GM12878 (cell line): ENCODE measurements at regions not wholly inside any gene's neighbourhood (a gene's known extent, or its start where the extent isn't known, plus 50 kb on each side); places are given as distances from the start of the nearest gene placed in this dataset.

Experiments used
- ATAC-seq: fragments of 200-7000 bp; cut with Tn5 transposase; 3 replicates; pipeline ENCODE4 v1.9.1; 2020; ENCODE audit warnings: mild to moderate bottlenecking, moderate library complexity
- BruUV-seq: library from RNA; stranded (reverse); fragments of 400-500 nt; replicated peaks from 2 replicates; lab custom pipeline; 2021; lab: Mats Ljungman, UMichigan
- CTCF ChIA-PET: fragments of 300-600 bp; sonication (Branson Sonifier 250); formaldehyde crosslinking; extraction: SDS; loops from one replicate; lab custom pipeline; 2021; ENCODE audit warnings: inconsistent platforms; lab: Yijun Ruan, JAX
- POLR2A ChIA-PET: fragments of 350-600 bp; formaldehyde crosslinking; extraction: SDS; loops from one replicate; lab custom pipeline; 2021; ENCODE audit warnings: inconsistent platforms; lab: Charles Lee
- RAD21 ChIA-PET: fragments of 300-600 bp; sonication (Branson Sonifier 250); formaldehyde crosslinking; loops from one replicate; lab custom pipeline; 2023; ENCODE audit warnings: antibody characterized with exemption; ENCODE audit not compliant: unreplicated experiment; lab: Charles Lee
- SMC1A ChIA-PET: fragments of 300-600 bp; sonication (Branson Sonifier 250); formaldehyde crosslinking; loops from one replicate; lab custom pipeline; 2023; ENCODE audit not compliant: unreplicated experiment, uncharacterized antibody; lab: Charles Lee
- DNase-seq: peaks from one replicate; pipeline ENCODE4 v3.0.0-alpha.2; 2011; ENCODE audit warnings: low read depth, low spot score
- FAIRE-seq: peaks from 3 replicates; lab custom pipeline; 2011; peaks lifted over from hg19 to GRCh38; lab: Jason Lieb, UNC
- H2AFZ ChIP-seq: 2 replicates; pipeline ENCODE4 v1.6.0; 2011; ENCODE audit warnings: low read depth, low read length, control low read depth; ENCODE audit not compliant: control insufficient read depth
- H3K27ac ChIP-seq: 2 replicates; pipeline ENCODE4 v1.5.1; 2011; ENCODE audit warnings: control low read depth; ENCODE audit not compliant: control insufficient read depth, insufficient read depth
- H3K27me3 ChIP-seq, 2 experiments: replicated peaks in 1 of 2; 2 replicates each; pipeline versions ENCODE4 v1.6.0 to v1.6.1; 2011; ENCODE audit warnings: low read length in 1 of 2; ENCODE audit not compliant: control insufficient read depth in 2 of 2, insufficient read depth in 2 of 2
- H3K36me3 ChIP-seq, 2 experiments: 2 replicates each; pipeline ENCODE4 v1.5.1; 2011; ENCODE audit warnings: low read length in 1 of 2; ENCODE audit not compliant: control insufficient read depth in 2 of 2, insufficient read depth in 2 of 2
- H3K4me1 ChIP-seq: 2 replicates; pipeline ENCODE4 v1.6.1; 2011; ENCODE audit warnings: mild to moderate bottlenecking, low read length, moderate library complexity, mixed read lengths; ENCODE audit not compliant: control insufficient read depth, insufficient read depth
- H3K4me2 ChIP-seq: 2 replicates; pipeline ENCODE4 v1.6.0; 2011; ENCODE audit warnings: control low read depth; ENCODE audit not compliant: control insufficient read depth, insufficient read depth
- H3K4me3 ChIP-seq: fragments of 200-600 bp; sonication (generic); 2 replicates; pipeline ENCODE4 v1.5.1; 2016
- H3K79me2 ChIP-seq: 2 replicates; pipeline ENCODE4 v1.6.0; 2011; ENCODE audit warnings: low read length; ENCODE audit not compliant: control insufficient read depth, insufficient read depth
- H3K9ac ChIP-seq: 2 replicates; pipeline ENCODE4 v1.8.0; 2011; ENCODE audit warnings: low read length, control low read depth, mixed read lengths; ENCODE audit not compliant: control insufficient read depth, insufficient read depth
- H3K9me3 ChIP-seq: replicated peaks from 3 replicates; pipeline ENCODE4 v1.5.1; 2011; ENCODE audit warnings: mild to moderate bottlenecking, low read length; ENCODE audit not compliant: control insufficient read depth, insufficient read depth
- H4K20me1 ChIP-seq: 2 replicates; pipeline ENCODE4 v1.6.0; 2011; ENCODE audit not compliant: control insufficient read depth, insufficient read depth
- CBX5 ChIP-seq: sonication (generic); IDR thresholded peaks from 2 replicates; pipeline ENCODE4 v1.6.1; 2016; ENCODE audit warnings: low read depth, moderate library complexity, mild to moderate bottlenecking, inconsistent platforms
- CHD4 ChIP-seq: fragments of 200-600 bp; sonication (generic); IDR thresholded peaks from 2 replicates; pipeline ENCODE4 v1.6.1; 2016; ENCODE audit warnings: mild to moderate bottlenecking
- IRF4 ChIP-seq: IDR thresholded peaks from 2 replicates; pipeline ENCODE4 v1.6.1; 2011; ENCODE audit warnings: low read depth, low read length
- MEF2A ChIP-seq: IDR thresholded peaks from 2 replicates; pipeline ENCODE4 v1.6.1; 2011; ENCODE audit warnings: low read depth, mild to moderate bottlenecking, low read length, moderate library complexity; ENCODE audit not compliant: insufficient read depth
- MTA2 ChIP-seq: fragments of 450-650 bp; IDR thresholded peaks from 2 replicates; pipeline ENCODE4 v1.6.1; 2016; ENCODE audit warnings: low read depth, mild to moderate bottlenecking, moderate library complexity
- NFYB ChIP-seq: IDR thresholded peaks from 2 replicates; pipeline ENCODE4 v1.6.1; 2011; ENCODE audit warnings: low read depth, mild to moderate bottlenecking, low read length, improper control_type of control experiment, moderate library complexity; ENCODE audit not compliant: insufficient read depth
- NR2C2 ChIP-seq: IDR thresholded peaks from 2 replicates; pipeline ENCODE4 v1.6.1; 2011; ENCODE audit warnings: borderline replicate concordance, low read depth; ENCODE audit not compliant: control insufficient read depth, insufficient read length
- SMC3 ChIP-seq: IDR thresholded peaks from 2 replicates; pipeline ENCODE4 v1.6.1; 2011; ENCODE audit warnings: low read length, improper control_type of control experiment, borderline replicate concordance
- SREBF2 ChIP-seq: IDR thresholded peaks from 2 replicates; pipeline ENCODE4 v1.6.1; 2012; ENCODE audit warnings: mild to moderate bottlenecking, low read length
- TCF12 ChIP-seq: IDR thresholded peaks from 2 replicates; pipeline ENCODE4 v1.6.1; 2011; ENCODE audit warnings: low read depth, mild to moderate bottlenecking, low read length
- WRNIP1 ChIP-seq: IDR thresholded peaks from 2 replicates; pipeline ENCODE4 v1.6.1; 2011; ENCODE audit warnings: low read depth, low read length, improper control_type of control experiment, borderline replicate concordance
- YY1 ChIP-seq: IDR thresholded peaks from 2 replicates; pipeline ENCODE4 v1.6.1; 2011; ENCODE audit warnings: low read depth, mild to moderate bottlenecking, low read length
- ZNF24 ChIP-seq: fragments of 450-650 bp; IDR thresholded peaks from 2 replicates; pipeline ENCODE4 v1.6.1; 2017; ENCODE audit warnings: antibody characterized with exemption, mild to moderate bottlenecking
- ZSCAN29 ChIP-seq: fragments of 450-650 bp; IDR thresholded peaks from 2 replicates; pipeline ENCODE4 v1.6.1; 2017; ENCODE audit warnings: mild to moderate bottlenecking, moderate library complexity
- in situ Hi-C: fragments of 300-500 bp; cut with MboI; formaldehyde crosslinking; loops from 9 replicates; pipeline ENCODE4 v1.14.3; 2018; ENCODE audit warnings: mixed read lengths
- intact Hi-C: fragments of 100-400 bp; cut with micrococcal nuclease; formaldehyde crosslinking; loops from one replicate; pipeline ENCODE4 v1.14.2; 2022; ENCODE audit not compliant: unreplicated experiment
- TF ChIP-seq, protein P1 (sequence below): IDR thresholded peaks from 2 replicates; pipeline ENCODE4 v1.6.1; 2012; ENCODE audit warnings: improper control_type of control experiment, low read depth, low read length; ENCODE audit not compliant: insufficient replicate concordance
- TF ChIP-seq, protein P2 (sequence below): fragments of 150-350 bp; IDR thresholded peaks from 2 replicates; pipeline ENCODE4 v1.6.1; 2014; ENCODE audit warnings: mild to moderate bottlenecking, low read depth, low read length
- TF ChIP-seq, protein P3 (sequence below): fragments of 450-650 bp; IDR thresholded peaks from 2 replicates; pipeline ENCODE4 v1.6.1; 2018; ENCODE audit warnings: borderline replicate concordance, mild to moderate bottlenecking; ENCODE audit not compliant: partially characterized antibody

DNA sequence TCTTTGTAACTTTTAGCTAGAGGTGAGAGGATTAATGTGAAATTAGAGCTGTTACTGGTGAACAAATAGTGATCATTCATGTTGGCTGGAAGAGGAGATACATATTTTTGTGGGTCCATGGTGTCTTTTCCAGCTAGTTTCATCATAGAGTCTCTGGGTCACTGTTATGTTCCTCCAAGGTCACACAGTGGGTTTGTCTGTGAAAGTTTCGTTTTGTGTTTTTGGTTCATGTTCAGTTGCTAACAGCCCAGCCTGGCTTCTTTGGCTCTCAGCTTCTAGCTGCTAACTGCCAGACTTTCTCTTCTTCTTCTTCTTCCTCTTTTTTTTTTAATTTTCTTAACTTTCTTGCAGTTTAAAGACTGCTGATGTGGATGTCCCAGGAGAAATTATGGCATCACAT is 480.0 kb upstream of the SYT4 start (continued):
- TF ChIP-seq SREBF2 = no peak

DNA sequence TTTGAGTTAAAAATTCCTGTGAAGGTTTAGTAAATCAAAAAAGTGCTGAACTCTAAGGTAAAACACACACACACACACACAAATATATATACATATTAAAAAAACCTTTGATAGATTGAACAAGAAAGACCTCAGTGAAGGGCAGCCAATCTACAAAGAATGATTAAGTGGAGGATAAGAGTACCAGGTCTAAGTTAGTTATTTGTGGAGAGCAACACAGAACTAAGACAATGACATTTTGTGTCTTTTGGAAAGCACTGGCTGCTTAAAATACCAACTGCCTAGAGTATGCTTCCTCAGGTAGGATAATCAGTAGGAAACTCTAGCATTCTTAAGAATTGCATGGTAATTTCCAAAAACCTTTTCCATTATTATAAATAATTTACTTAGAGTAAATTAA is 481.4 kb upstream of the SYT4 start:
- no TSS peak for BruUV-seq
- Histone ChIP-seq H3K27ac (no peak overlapping the region), H3K27me3 (no peaks in the 10 kb centered on the region), H3K4me3 (no peak overlapping the region), H3K79me2 (no peaks in the 10 kb centered on the region), H4K20me1 (no peaks in the 10 kb centered on the region), H3K36me3 (no peaks in the 10 kb centered on the region), H3K4me1 (no peaks in the 10 kb centered on the region), H3K4me2 (no peak overlapping the region), H3K9ac (no peak overlapping the region), H3K9me3 (no peaks in the 10 kb centered on the region), H2AFZ (no peak overlapping the region)
- no peak for TF ChIP-seq CHD4
- TF ChIP-seq CBX5 = no peak
- no peak for TF ChIP-seq WRNIP1
- no peak for TF ChIP-seq ZNF24
- TF ChIP-seq, protein P1, sequence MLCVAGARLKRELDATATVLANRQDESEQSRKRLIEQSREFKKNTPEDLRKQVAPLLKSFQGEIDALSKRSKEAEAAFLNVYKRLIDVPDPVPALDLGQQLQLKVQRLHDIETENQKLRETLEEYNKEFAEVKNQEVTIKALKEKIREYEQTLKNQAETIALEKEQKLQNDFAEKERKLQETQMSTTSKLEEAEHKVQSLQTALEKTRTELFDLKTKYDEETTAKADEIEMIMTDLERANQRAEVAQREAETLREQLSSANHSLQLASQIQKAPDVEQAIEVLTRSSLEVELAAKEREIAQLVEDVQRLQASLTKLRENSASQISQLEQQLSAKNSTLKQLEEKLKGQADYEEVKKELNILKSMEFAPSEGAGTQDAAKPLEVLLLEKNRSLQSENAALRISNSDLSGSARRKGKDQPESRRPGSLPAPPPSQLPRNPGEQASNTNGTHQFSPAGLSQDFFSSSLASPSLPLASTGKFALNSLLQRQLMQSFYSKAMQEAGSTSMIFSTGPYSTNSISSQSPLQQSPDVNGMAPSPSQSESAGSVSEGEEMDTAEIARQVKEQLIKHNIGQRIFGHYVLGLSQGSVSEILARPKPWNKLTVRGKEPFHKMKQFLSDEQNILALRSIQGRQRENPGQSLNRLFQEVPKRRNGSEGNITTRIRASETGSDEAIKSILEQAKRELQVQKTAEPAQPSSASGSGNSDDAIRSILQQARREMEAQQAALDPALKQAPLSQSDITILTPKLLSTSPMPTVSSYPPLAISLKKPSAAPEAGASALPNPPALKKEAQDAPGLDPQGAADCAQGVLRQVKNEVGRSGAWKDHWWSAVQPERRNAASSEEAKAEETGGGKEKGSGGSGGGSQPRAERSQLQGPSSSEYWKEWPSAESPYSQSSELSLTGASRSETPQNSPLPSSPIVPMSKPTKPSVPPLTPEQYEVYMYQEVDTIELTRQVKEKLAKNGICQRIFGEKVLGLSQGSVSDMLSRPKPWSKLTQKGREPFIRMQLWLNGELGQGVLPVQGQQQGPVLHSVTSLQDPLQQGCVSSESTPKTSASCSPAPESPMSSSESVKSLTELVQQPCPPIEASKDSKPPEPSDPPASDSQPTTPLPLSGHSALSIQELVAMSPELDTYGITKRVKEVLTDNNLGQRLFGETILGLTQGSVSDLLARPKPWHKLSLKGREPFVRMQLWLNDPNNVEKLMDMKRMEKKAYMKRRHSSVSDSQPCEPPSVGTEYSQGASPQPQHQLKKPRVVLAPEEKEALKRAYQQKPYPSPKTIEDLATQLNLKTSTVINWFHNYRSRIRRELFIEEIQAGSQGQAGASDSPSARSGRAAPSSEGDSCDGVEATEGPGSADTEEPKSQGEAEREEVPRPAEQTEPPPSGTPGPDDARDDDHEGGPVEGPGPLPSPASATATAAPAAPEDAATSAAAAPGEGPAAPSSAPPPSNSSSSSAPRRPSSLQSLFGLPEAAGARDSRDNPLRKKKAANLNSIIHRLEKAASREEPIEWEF = no peak
- TF ChIP-seq NR2C2 = no peak
- TF ChIP-seq MTA2 = no peak
- no peak for TF ChIP-seq YY1
- TF ChIP-seq ZSCAN29 = no peak
- TF ChIP-seq, protein P2, sequence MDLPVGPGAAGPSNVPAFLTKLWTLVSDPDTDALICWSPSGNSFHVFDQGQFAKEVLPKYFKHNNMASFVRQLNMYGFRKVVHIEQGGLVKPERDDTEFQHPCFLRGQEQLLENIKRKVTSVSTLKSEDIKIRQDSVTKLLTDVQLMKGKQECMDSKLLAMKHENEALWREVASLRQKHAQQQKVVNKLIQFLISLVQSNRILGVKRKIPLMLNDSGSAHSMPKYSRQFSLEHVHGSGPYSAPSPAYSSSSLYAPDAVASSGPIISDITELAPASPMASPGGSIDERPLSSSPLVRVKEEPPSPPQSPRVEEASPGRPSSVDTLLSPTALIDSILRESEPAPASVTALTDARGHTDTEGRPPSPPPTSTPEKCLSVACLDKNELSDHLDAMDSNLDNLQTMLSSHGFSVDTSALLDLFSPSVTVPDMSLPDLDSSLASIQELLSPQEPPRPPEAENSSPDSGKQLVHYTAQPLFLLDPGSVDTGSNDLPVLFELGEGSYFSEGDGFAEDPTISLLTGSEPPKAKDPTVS = no peak
- no peak for TF ChIP-seq MEF2A
- no peak for TF ChIP-seq NFYB
- TF ChIP-seq, protein P3, sequence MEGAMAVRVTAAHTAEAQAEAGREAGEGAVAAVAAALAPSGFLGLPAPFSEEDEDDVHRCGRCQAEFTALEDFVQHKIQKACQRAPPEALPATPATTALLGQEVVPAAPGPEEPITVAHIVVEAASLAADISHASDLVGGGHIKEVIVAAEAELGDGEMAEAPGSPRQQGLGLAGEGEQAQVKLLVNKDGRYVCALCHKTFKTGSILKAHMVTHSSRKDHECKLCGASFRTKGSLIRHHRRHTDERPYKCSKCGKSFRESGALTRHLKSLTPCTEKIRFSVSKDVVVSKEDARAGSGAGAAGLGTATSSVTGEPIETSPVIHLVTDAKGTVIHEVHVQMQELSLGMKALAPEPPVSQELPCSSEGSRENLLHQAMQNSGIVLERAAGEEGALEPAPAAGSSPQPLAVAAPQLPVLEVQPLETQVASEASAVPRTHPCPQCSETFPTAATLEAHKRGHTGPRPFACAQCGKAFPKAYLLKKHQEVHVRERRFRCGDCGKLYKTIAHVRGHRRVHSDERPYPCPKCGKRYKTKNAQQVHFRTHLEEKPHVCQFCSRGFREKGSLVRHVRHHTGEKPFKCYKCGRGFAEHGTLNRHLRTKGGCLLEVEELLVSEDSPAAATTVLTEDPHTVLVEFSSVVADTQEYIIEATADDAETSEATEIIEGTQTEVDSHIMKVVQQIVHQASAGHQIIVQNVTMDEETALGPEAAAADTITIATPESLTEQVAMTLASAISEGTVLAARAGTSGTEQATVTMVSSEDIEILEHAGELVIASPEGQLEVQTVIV = no peak
- TF ChIP-seq TCF12 = no peak
- no peak for TF ChIP-seq IRF4
- TF ChIP-seq SMC3 = no peak
- CTCF ChIA-PET = no interaction called here
- DNase-seq = no peak
- no peak for ATAC-seq
- intact Hi-C loops = no loop called here
- in situ Hi-C loops = no loop called here
- RAD21 ChIA-PET = no interaction called here
- POLR2A ChIA-PET = no interaction called here
- FAIRE-seq = no peak
- SMC1A ChIA-PET = interaction anchor here (1.8 kb wide), 1 partner anchor 11 kb away, joined by 4 read pairs; no protein-coding TSS in a partner anchor
